GM19328 (cell line): ENCODE measurements at regions not wholly inside any gene's neighbourhood (a gene's known extent, or its start where the extent isn't known, plus 50 kb on each side); places are given as distances from the start of the nearest gene placed in this dataset.

ENCODE experiments used
- ATAC-seq: cut with Tn5 transposase; IDR thresholded peaks from one replicate; pipeline ENCODE4 v1.9.1; 2021; ENCODE audit warnings: mild to moderate bottlenecking, moderate library complexity; ENCODE audit not compliant: unreplicated experiment

- no peak for ATAC-seq
These were observed 750.7 kb upstream of the GCFC2 start for GRCh38 chr2:76461431-76461830.

- no peak for ATAC-seq
These were observed 745.2 kb upstream of the GCFC2 start for GRCh38 chr2:76455910-76456309.

GRCh38 chr2:76450024-76450475, 739.3 kb upstream of the GCFC2 start:
- peak; percentile 57 for ATAC-seq

GRCh38 chr2:76448956-76449355, 738.2 kb upstream of the GCFC2 start:
- ATAC-seq: no peak

GRCh38 chr2:76447294-76447693, 736.6 kb upstream of the GCFC2 start:
- ATAC-seq: no peak

GRCh38 chr2:76446872-76447271, 736.2 kb upstream of the GCFC2 start:
- no peak for ATAC-seq

GRCh38 chr2:76445880-76446279, 735.2 kb upstream of the GCFC2 start:
- no peak for ATAC-seq

GRCh38 chr2:76444732-76445131, 734.0 kb upstream of the GCFC2 start:
- ATAC-seq: no peak

GRCh38 chr2:76437564-76437963, 726.8 kb upstream of the GCFC2 start:
- no peak for ATAC-seq

- ATAC-seq: no peak
These were observed 718.7 kb upstream of the GCFC2 start for GRCh38 chr2:76429374-76429773.

- no peak for ATAC-seq
These were observed 716.7 kb upstream of the GCFC2 start for GRCh38 chr2:76427452-76427851.

- no peak for ATAC-seq
These were observed 705.1 kb upstream of the GCFC2 start for GRCh38 chr2:76415821-76416220.

- ATAC-seq: no peak
These were observed 702.7 kb upstream of the GCFC2 start for GRCh38 chr2:76413436-76413835.

- no peak for ATAC-seq
These were observed 695.6 kb upstream of the GCFC2 start for GRCh38 chr2:76406134-76406855.

GRCh38 chr2:76393356-76393755, 682.6 kb upstream of the GCFC2 start:
- ATAC-seq: no peak

- no peak for ATAC-seq
These were observed 681.0 kb upstream of the GCFC2 start for GRCh38 chr2:76391678-76392077.

- ATAC-seq: no peak
These were observed 676.6 kb upstream of the GCFC2 start for GRCh38 chr2:76387294-76387693.

GRCh38 chr2:76385943-76386342, 675.2 kb upstream of the GCFC2 start:
- ATAC-seq: no peak

GRCh38 chr2:76381624-76382023, 670.9 kb upstream of the GCFC2 start:
- ATAC-seq: no peak

GRCh38 chr2:76378140-76378539, 667.4 kb upstream of the GCFC2 start:
- no peak for ATAC-seq

GRCh38 chr2:76341439-76341838, 630.7 kb upstream of the GCFC2 start:
- no peak for ATAC-seq

- no peak for ATAC-seq
These were observed 622.2 kb upstream of the GCFC2 start for GRCh38 chr2:76332871-76333270.

- no peak for ATAC-seq
These were observed 620.1 kb upstream of the GCFC2 start for GRCh38 chr2:76330865-76331264.
